Ovary (tissue), 7 donors: ENCODE measurements at regions not wholly inside any gene's neighbourhood (a gene's known extent, or its start where the extent isn't known, plus 50 kb on each side); places are given as distances from the start of the nearest gene placed in this dataset.

Source experiments
- DNase-seq, 5 donors: peaks; one replicate each; pipeline ENCODE4 v3.0.0-alpha.2; 2019 to 2020
- H3K27ac ChIP-seq, 2 donors: fragments of 200-600 bp; one replicate each; pipeline versions ENCODE4 v1.5.1 to v1.8.0; 2019 to 2022
- H3K27me3 ChIP-seq: fragments of 200-600 bp; one replicate; pipeline ENCODE4 v1.8.0; 2022
- H3K36me3 ChIP-seq: fragments of 200-600 bp; sonication (generic); one replicate; pipeline ENCODE4 v1.5.1; 2019
- H3K4me1 ChIP-seq: one replicate; pipeline ENCODE4 v1.8.1; 2013; ENCODE audit warnings: mild to moderate bottlenecking, moderate library complexity; ENCODE audit not compliant: insufficient read depth
- H3K4me3 ChIP-seq: fragments of 200-600 bp; sonication (generic); one replicate; pipeline ENCODE4 v1.5.1; 2017
- H3K9me3 ChIP-seq, 2 donors: fragments of 200-600 bp in 1 of 2; sonication (generic) in 1 of 2; one replicate each; pipeline versions ENCODE4 v1.5.1 to v1.8.1; 2013 to 2019; ENCODE audit warnings: mild to moderate bottlenecking in 1 of 2, moderate library complexity in 1 of 2
- CTCF ChIP-seq, 3 donors: fragments of 450-650 bp in 2 of 3; fragments of 200-600 bp in 1 of 3; IDR thresholded peaks; one replicate each; pipeline versions ENCODE4 v1.5.1 to v1.8.0; 2016 to 2022; ENCODE audit warnings: antibody characterized with exemption in 3 of 3, mild to moderate bottlenecking in 1 of 3
- EP300 ChIP-seq: sonication (generic); formaldehyde crosslinking; IDR thresholded peaks from one replicate; pipeline ENCODE4 v1.6.1; 2017; ENCODE audit warnings: antibody characterized with exemption
- POLR2A ChIP-seq: fragments of 450-650 bp; IDR thresholded peaks from one replicate; pipeline ENCODE4 v1.6.1; 2017; ENCODE audit warnings: antibody characterized with exemption, mild to moderate bottlenecking, moderate library complexity
- WGBS, 3 donors: extraction: QIAGEN DNeasy Blood & Tissue Kit in 1 of 3; methylation state at CpG; one replicate each; pipeline versions ENCODE4 v1.1.5 to v1.1.7; 2013 to 2017; 5-methylcytosine and 5-hydroxymethylcytosine counted together
- intact Hi-C, 4 donors: fragments of 100-400 bp; cut with DNase I; formaldehyde crosslinking; loops; one replicate each; pipeline versions ENCODE4 v1.11.0 to v1.15.1; 2022 to 2023
- donor health status: DM: no; HTN: no; CAD: no; lungs with moderate emphysema.
- donor health status: DM: no; HTN: no; CAD: no.
- donor health status: Bipolar disorder and iron deficiency.
- donor health status: DM: no; HTN: no; CAD: no.
- donor health status: DM: yes; HTN: yes; CAD: no.

- intact Hi-C loops, result no loop called here
- no peak for DNase-seq
- H3K9me3 ChIP-seq, result no peaks in the 10 kb centered on the region
- no peaks in the 10 kb centered on the region for H3K4me1 ChIP-seq
- no peaks in the 10 kb centered on the region for H3K36me3 ChIP-seq
- H3K27me3 ChIP-seq, result no peaks in the 10 kb centered on the region
- WGBS, 3 donors, result 93 to 95% (median 94%) methylated on average over 3 of the region's 3 CpGs
- H3K27ac ChIP-seq, result no peak overlapping the region
- no peak for TF ChIP-seq EP300
- no peak for TF ChIP-seq POLR2A
- no peak for TF ChIP-seq CTCF (IDR thresholded peaks at IDR 0.05)
- no peak overlapping the region for H3K4me3 ChIP-seq
Observed at GRCh38 chr9:86641970-86642369, 287.8 kb upstream of the TUT7 start.

- H3K4me3 ChIP-seq, result no peak overlapping the region
- 87 to 91% (median 87%) methylated on average over 5 of the region's 5 CpGs for WGBS, 3 donors
- H3K36me3 ChIP-seq, result no peaks in the 10 kb centered on the region
- intact Hi-C loops, result no loop called here
- H3K27ac ChIP-seq, result no peak overlapping the region
- no peaks in the 10 kb centered on the region for H3K4me1 ChIP-seq
- TF ChIP-seq POLR2A, result no peak
- no peak for TF ChIP-seq CTCF (IDR thresholded peaks at IDR 0.05)
- TF ChIP-seq EP300, result no peak
- H3K9me3 ChIP-seq, result no peaks in the 10 kb centered on the region
- H3K27me3 ChIP-seq, result no peaks in the 10 kb centered on the region
- DNase-seq, result no peak
Observed at GRCh38 chr9:86639899-86640379, 285.7 kb upstream of the TUT7 start.

- no peak for DNase-seq
- Histone ChIP-seq H3K4me3 (no peak overlapping the region), H3K9me3 (no peaks in the 10 kb centered on the region), H3K36me3 (no peaks in the 10 kb centered on the region), H3K27me3 (no peaks in the 10 kb centered on the region), H3K27ac (no peak overlapping the region), H3K4me1 (no peaks in the 10 kb centered on the region)
- intact Hi-C loops, result no loop called here
- WGBS, 3 donors, result 98 to 100% (median 99%) methylated on average over 2 of the region's 2 CpGs
- TF ChIP-seq POLR2A (no peak), EP300 (no peak), CTCF (IDR thresholded peaks at IDR 0.05) (no peak)
Observed at GRCh38 chr9:86639287-86639686, 285.1 kb upstream of the TUT7 start.

- H3K27me3 ChIP-seq, result no peaks in the 10 kb centered on the region
- 84 to 100% (median 100%) methylated on average over 1 of the region's 1 CpG for WGBS, 3 donors
- intact Hi-C loops, result no loop called here
- H3K9me3 ChIP-seq, result no peaks in the 10 kb centered on the region
- no peak for TF ChIP-seq CTCF (IDR thresholded peaks at IDR 0.05)
- TF ChIP-seq POLR2A, result no peak
- TF ChIP-seq EP300, result no peak
- H3K36me3 ChIP-seq, result no peaks in the 10 kb centered on the region
- no peaks in the 10 kb centered on the region for H3K4me1 ChIP-seq
- DNase-seq, result no peak
- no peak overlapping the region for H3K27ac ChIP-seq
- no peak overlapping the region for H3K4me3 ChIP-seq
Observed at GRCh38 chr9:86638109-86638508, 283.9 kb upstream of the TUT7 start.
